Psoas muscle (tissue), 7 donors: ENCODE measurements at regions not wholly inside any gene's neighbourhood (a gene's known extent, or its start where the extent isn't known, plus 50 kb on each side); places are given as distances from the start of the nearest gene placed in this dataset.

ENCODE experiments used
- ATAC-seq, 4 donors: fragments of 200-7000 bp; cut with Tn5 transposase; one replicate each; pipeline ENCODE4 v1.9.1; 2020; ENCODE audit warnings: moderate library complexity in 3 of 4, mild to moderate bottlenecking in 2 of 4
- DNase-seq, 2 donors: peaks; one replicate each; pipeline ENCODE4 v3.0.0-alpha.2; 2020
- H3K27ac ChIP-seq: fragments of 200-600 bp; one replicate; pipeline ENCODE4 v1.8.0; 2022
- H3K27me3 ChIP-seq, 3 donors: fragments of 200-600 bp in 1 of 3; one replicate each; pipeline versions ENCODE4 v1.6.1 to v1.8.0; 2013 to 2022; ENCODE audit warnings: low read length in 2 of 3, mild to moderate bottlenecking in 2 of 3, moderate library complexity in 1 of 3; ENCODE audit not compliant: insufficient read depth in 3 of 3
- H3K36me3 ChIP-seq, 2 donors: fragments of 200-600 bp in 1 of 2; one replicate each; pipeline versions ENCODE4 v1.6.1 to v1.8.0; 2013 to 2022; ENCODE audit warnings: low read depth in 1 of 2, mild to moderate bottlenecking in 1 of 2, moderate library complexity in 1 of 2; ENCODE audit not compliant: insufficient read depth in 1 of 2
- H3K4me1 ChIP-seq: fragments of 200-600 bp; one replicate; pipeline ENCODE4 v1.8.0; 2022
- H3K4me3 ChIP-seq: fragments of 200-600 bp; one replicate; pipeline ENCODE4 v1.8.0; 2022; ENCODE audit warnings: mild to moderate bottlenecking
- H3K9me3 ChIP-seq: fragments of 200-600 bp; one replicate; pipeline ENCODE4 v1.8.0; 2022
- WGBS, 3 donors: extraction: QIAGEN DNeasy Blood & Tissue Kit; methylation state at CpG; one replicate each; pipeline versions ENCODE4 v1.1.6 to v1.1.7; 2013; 5-methylcytosine and 5-hydroxymethylcytosine counted together
- intact Hi-C, 2 donors: fragments of 100-400 bp; cut with DNase I; formaldehyde crosslinking; loops; one replicate each; pipeline versions ENCODE4 v1.11.0 to v1.14.2; 2022
- TF ChIP-seq, protein P1 (sequence below): fragments of 200-600 bp; IDR thresholded peaks from one replicate; pipeline ENCODE4 v1.8.0; 2022; ENCODE audit warnings: antibody characterized with exemption
- donor health status: healthy with polysubstance abuse.
- donor health status: DM: no; HTN: no; CAD: no; lungs with moderate emphysema.
- donor health status: Bipolar disorder and iron deficiency.
- donor health status: healthy.
- donor health status: DM: yes; HTN: yes; CAD: no.
- donor health status: DM: no; HTN: no; CAD: no.
- donor health status: DM: yes; HTN: yes; CAD: no.

- Histone ChIP-seq H3K4me1 (no peaks in the 10 kb centered on the region), H3K4me3 (no peak overlapping the region), H3K27ac (no peak overlapping the region), H3K36me3 (no peaks in the 10 kb centered on the region), H3K9me3 (no peaks in the 10 kb centered on the region), H3K27me3 (no peaks in the 10 kb centered on the region)
- WGBS, 3 donors, result 79 to 92% (median 85%) methylated on average over 3 of the region's 3 CpGs
- intact Hi-C loops, result no loop called here
- ATAC-seq (no peak), DNase-seq (no peak)
- TF ChIP-seq, protein P1, sequence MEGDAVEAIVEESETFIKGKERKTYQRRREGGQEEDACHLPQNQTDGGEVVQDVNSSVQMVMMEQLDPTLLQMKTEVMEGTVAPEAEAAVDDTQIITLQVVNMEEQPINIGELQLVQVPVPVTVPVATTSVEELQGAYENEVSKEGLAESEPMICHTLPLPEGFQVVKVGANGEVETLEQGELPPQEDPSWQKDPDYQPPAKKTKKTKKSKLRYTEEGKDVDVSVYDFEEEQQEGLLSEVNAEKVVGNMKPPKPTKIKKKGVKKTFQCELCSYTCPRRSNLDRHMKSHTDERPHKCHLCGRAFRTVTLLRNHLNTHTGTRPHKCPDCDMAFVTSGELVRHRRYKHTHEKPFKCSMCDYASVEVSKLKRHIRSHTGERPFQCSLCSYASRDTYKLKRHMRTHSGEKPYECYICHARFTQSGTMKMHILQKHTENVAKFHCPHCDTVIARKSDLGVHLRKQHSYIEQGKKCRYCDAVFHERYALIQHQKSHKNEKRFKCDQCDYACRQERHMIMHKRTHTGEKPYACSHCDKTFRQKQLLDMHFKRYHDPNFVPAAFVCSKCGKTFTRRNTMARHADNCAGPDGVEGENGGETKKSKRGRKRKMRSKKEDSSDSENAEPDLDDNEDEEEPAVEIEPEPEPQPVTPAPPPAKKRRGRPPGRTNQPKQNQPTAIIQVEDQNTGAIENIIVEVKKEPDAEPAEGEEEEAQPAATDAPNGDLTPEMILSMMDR, result no peak
These were observed 56.3 kb downstream of the AGTR2 start for GRCh38 chrX:116226665-116227484.

GRCh38 chrX:116230130-116230898 lies 59.8 kb downstream of the AGTR2 start:
- ATAC-seq (no peak), DNase-seq (no peak)
- Histone ChIP-seq H3K36me3 (no peaks in the 10 kb centered on the region), H3K9me3 (peaks cover 7% of the 10 kb centered on the region), H3K27me3 (no peaks in the 10 kb centered on the region), H3K4me3 (no peak overlapping the region), H3K27ac (no peak overlapping the region), H3K4me1 (no peaks in the 10 kb centered on the region)
- intact Hi-C loops, result no loop called here
- TF ChIP-seq, protein P1, result no peak
- 46 to 56% (median 51%) methylated on average over 4 of the region's 4 CpGs for WGBS, 3 donors

GRCh38 chrX:116232833-116233232 lies 62.3 kb downstream of the AGTR2 start:
- H3K4me1 ChIP-seq, result no peaks in the 10 kb centered on the region
- 90 to 94% (median 93%) methylated on average over 3 of the region's 3 CpGs for WGBS, 3 donors
- no peak for DNase-seq
- no peaks in the 10 kb centered on the region for H3K36me3 ChIP-seq
- no peak overlapping the region for H3K27ac ChIP-seq
- no peaks in the 10 kb centered on the region for H3K27me3 ChIP-seq
- peaks cover 7% of the 10 kb centered on the region for H3K9me3 ChIP-seq
- no peak for ATAC-seq
- no peak overlapping the region for H3K4me3 ChIP-seq
- TF ChIP-seq, protein P1, result no peak
- intact Hi-C loops, result no loop called here

DNA sequence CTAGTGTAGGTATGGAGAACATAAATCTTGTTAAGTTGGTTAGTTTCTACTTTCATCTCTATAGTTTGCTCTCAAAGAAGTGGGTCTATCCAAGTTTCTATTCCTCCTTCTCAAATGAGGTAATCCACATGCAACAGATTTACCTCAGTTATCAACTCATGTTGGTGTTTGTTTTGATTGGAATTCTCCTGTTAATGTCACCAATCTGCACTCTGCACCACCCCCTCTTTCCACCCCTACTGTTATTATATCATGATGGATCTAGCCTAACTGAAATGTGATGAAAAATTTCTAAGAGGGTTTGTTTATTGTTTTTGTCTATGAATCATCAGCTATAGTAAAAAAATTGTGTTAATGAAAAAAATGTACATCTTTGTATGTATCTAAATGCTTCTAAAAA lies 66.1 kb downstream of the AGTR2 start:
- DNase-seq (no peak), ATAC-seq (no peak)
- Histone ChIP-seq H3K4me1 (no peaks in the 10 kb centered on the region), H3K27me3 (no peaks in the 10 kb centered on the region), H3K9me3 (peaks cover 7% of the 10 kb centered on the region), H3K27ac (no peak overlapping the region), H3K36me3 (no peaks in the 10 kb centered on the region), H3K4me3 (no peak overlapping the region)
- TF ChIP-seq, protein P1, result no peak
- intact Hi-C loops, result no loop called here
